Endothelial cell (in vitro differentiated cells): ENCODE measurements at regions not wholly inside any gene's neighbourhood (a gene's known extent, or its start where the extent isn't known, plus 50 kb on each side); places are given as distances from the start of the nearest gene placed in this dataset.

Experiments used
- DNase-seq: peaks from one replicate; pipeline ENCODE4 v3.0.0; 2021; ENCODE audit warnings: low spot score
- H3K27ac Mint-ChIP-seq: one replicate; pipeline ENCODE4 v1.8.0; 2021; ENCODE audit warnings: mixed read lengths, inconsistent platforms; ENCODE audit not compliant: unreplicated experiment
- H3K27me3 Mint-ChIP-seq: one replicate; pipeline ENCODE4 v1.8.0; 2021; ENCODE audit warnings: mild to moderate bottlenecking, moderate library complexity, mixed read lengths, inconsistent platforms; ENCODE audit not compliant: unreplicated experiment
- H3K36me3 Mint-ChIP-seq: one replicate; pipeline ENCODE4 v1.8.0; 2021; ENCODE audit warnings: mild to moderate bottlenecking, low read depth, mixed read lengths, inconsistent platforms; ENCODE audit not compliant: unreplicated experiment
- H3K4me1 Mint-ChIP-seq: one replicate; pipeline ENCODE4 v1.8.0; 2021; ENCODE audit warnings: mild to moderate bottlenecking, mixed read lengths, inconsistent platforms; ENCODE audit not compliant: unreplicated experiment
- H3K4me3 Mint-ChIP-seq: one replicate; pipeline ENCODE4 v1.8.0; 2021; ENCODE audit warnings: mild to moderate bottlenecking, mixed read lengths, inconsistent platforms; ENCODE audit not compliant: unreplicated experiment
- H3K9me3 Mint-ChIP-seq: one replicate; pipeline ENCODE4 v1.8.0; 2021; ENCODE audit warnings: mixed read lengths, inconsistent platforms; ENCODE audit not compliant: unreplicated experiment
- CTCF ChIP-seq: fragments of 200-600 bp; sonication (generic); IDR thresholded peaks from one replicate; pipeline ENCODE4 v1.5.0; 2021; ENCODE audit warnings: antibody characterized with exemption; ENCODE audit not compliant: unreplicated experiment

- H3K4me1 Mint-ChIP-seq: no peaks in the 10 kb centered on the region
- H3K9me3 Mint-ChIP-seq: no peaks in the 10 kb centered on the region
- no peak overlapping the region for H3K27ac Mint-ChIP-seq
- no peak for TF ChIP-seq CTCF
- H3K4me3 Mint-ChIP-seq: no peak overlapping the region
- DNase-seq: no peak
- no peaks in the 10 kb centered on the region for H3K36me3 Mint-ChIP-seq
- no peaks in the 10 kb centered on the region for H3K27me3 Mint-ChIP-seq
Measured at GRCh38 chr4:100826808-100827548, 309.2 kb upstream of the EMCN start.

DNA sequence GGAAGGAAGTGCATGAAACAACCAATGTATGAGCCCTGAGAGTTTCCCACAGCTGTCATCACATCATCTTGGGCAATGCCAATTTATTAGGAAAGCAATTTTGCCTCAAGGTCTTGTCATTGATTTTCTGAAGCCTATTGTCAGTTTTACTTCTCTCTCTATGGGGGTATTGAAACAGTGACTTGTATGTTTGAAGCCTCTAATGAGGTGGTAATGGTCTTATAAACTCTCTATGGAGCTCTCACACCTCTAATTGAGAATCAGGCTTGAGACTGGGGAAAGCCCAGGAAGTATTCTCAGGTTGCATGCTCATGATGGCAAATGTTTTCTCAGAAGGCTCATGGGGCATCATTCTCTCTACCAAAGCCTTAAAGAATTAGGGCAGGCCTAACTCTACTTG is 308.2 kb upstream of the EMCN start:
- H3K27me3 Mint-ChIP-seq: no peaks in the 10 kb centered on the region
- no peak for TF ChIP-seq CTCF
- H3K4me1 Mint-ChIP-seq: no peaks in the 10 kb centered on the region
- H3K4me3 Mint-ChIP-seq: no peak overlapping the region
- H3K36me3 Mint-ChIP-seq: no peaks in the 10 kb centered on the region
- H3K9me3 Mint-ChIP-seq: no peaks in the 10 kb centered on the region
- DNase-seq: no peak
- no peak overlapping the region for H3K27ac Mint-ChIP-seq

- TF ChIP-seq CTCF: no peak
- Mint-ChIP-seq H3K9me3 (no peaks in the 10 kb centered on the region), H3K27ac (no peak overlapping the region), H3K4me1 (no peaks in the 10 kb centered on the region), H3K36me3 (no peaks in the 10 kb centered on the region), H3K4me3 (no peak overlapping the region), H3K27me3 (no peaks in the 10 kb centered on the region)
- DNase-seq: no peak
Measured at GRCh38 chr4:100823993-100824323, 306.1 kb upstream of the EMCN start.

DNA sequence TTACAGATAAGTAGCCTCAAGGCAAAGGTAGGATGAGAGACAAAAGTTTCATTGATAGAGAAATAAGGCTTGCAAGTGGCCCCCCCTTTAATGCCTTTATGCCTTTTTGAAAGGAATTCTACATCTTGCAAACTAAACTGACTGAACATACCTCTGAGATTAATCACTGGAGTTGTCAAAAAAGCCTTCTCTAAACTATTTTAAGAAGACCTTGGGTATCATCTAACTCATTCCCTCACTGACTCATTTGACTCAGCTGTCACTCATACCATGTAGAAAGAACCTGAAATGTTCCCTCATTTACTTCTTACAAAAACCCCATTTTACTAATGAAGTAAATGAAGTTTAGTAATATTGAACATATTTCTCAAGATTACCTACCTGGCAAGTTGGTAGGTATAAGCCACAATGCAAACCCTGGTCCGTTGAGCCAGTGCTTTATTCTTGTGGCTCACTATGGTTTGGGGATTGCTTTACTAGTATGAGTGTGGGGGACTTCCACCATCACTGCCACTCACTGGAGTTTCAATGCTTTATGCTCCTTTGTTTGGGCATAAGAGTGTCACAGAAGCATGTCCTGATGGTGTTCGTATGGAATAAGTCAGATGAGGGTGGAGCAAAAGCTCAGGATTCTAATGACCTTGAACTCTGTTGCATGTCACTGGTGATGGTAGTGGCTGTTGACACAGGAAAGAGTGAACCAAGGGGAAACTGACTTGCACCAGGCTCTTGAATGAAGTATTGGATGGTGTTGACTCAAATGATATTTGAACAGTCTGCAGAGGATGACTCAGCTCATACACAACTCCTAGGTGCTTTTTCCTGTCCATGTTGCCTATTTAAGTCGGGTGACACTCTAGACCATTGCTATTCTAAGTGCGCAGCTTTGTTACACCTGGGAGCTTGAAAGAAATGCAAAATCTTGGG is 305.5 kb upstream of the EMCN start:
- TF ChIP-seq CTCF: no peak
- H3K4me1 Mint-ChIP-seq: no peaks in the 10 kb centered on the region
- H3K27me3 Mint-ChIP-seq: no peaks in the 10 kb centered on the region
- no peaks in the 10 kb centered on the region for H3K9me3 Mint-ChIP-seq
- H3K4me3 Mint-ChIP-seq: no peak overlapping the region
- no peaks in the 10 kb centered on the region for H3K36me3 Mint-ChIP-seq
- H3K27ac Mint-ChIP-seq: no peak overlapping the region
- no peak for DNase-seq

DNA sequence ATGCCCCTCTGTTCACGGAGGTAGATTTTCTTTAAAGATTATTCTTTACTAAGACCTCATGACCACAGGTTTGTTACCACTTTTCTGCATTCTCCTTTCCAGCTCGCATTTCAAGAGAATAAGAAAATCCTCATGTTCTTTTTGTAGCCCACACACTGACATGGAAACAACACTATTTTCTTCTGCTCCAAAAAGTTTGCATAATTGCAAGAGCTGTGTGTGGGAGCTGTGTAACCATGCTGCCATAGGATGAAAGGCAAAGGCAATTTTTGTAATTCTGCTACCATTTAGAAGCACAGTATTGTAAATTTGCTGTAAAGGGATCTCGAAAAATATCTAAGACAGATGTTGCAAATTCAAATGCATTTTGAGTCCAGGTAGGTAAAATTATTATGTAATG is 302.4 kb upstream of the EMCN start:
- no peaks in the 10 kb centered on the region for H3K9me3 Mint-ChIP-seq
- no peak for TF ChIP-seq CTCF
- H3K27me3 Mint-ChIP-seq: no peaks in the 10 kb centered on the region

More for the DNA sequence above, 302.4 kb upstream of the EMCN start:
- Mint-ChIP-seq H3K36me3 (no peaks in the 10 kb centered on the region), H3K4me1 (no peaks in the 10 kb centered on the region), H3K27ac (no peak overlapping the region), H3K4me3 (no peak overlapping the region)
- DNase-seq: no peak
